H9 (cell line): ENCODE measurements at regions not wholly inside any gene's neighbourhood (a gene's known extent, or its start where the extent isn't known, plus 50 kb on each side); places are given as distances from the start of the nearest gene placed in this dataset.

Experiments
- DNase-seq: peaks from one replicate; pipeline ENCODE4 v3.0.0-alpha.2; 2017
- H2AFZ ChIP-seq: one replicate; pipeline ENCODE4 v1.6.1; 2013; ENCODE audit warnings: mild to moderate bottlenecking, low read length, control low read depth, moderate library complexity
- H2AK5ac ChIP-seq: 2 replicates; pipeline ENCODE4 v1.6.1; 2013; ENCODE audit warnings: low read length, control low read depth, mixed read lengths; ENCODE audit not compliant: insufficient read length
- H2BK120ac ChIP-seq: one replicate; pipeline ENCODE4 v1.6.1; 2013; ENCODE audit warnings: low read depth, mild to moderate bottlenecking, low read length, control low read depth, inconsistent platforms; ENCODE audit not compliant: poor library complexity, severe bottlenecking
- H2BK12ac ChIP-seq: 2 replicates; pipeline ENCODE4 v1.6.1; 2013; ENCODE audit warnings: low read length, control low read depth, mixed read lengths, low read depth; ENCODE audit not compliant: insufficient read length
- H2BK15ac ChIP-seq: 2 replicates; pipeline ENCODE4 v1.6.1; 2013; ENCODE audit warnings: low read depth, low read length, control low read depth
- H2BK20ac ChIP-seq: one replicate; pipeline ENCODE4 v1.6.1; 2013; ENCODE audit warnings: low read depth, mild to moderate bottlenecking, low read length, control low read depth, inconsistent platforms; ENCODE audit not compliant: poor library complexity, severe bottlenecking
- H2BK5ac ChIP-seq: 2 replicates; pipeline ENCODE4 v1.6.1; 2013; ENCODE audit warnings: low read length, control low read depth, mixed read lengths; ENCODE audit not compliant: insufficient read length
- H3K14ac ChIP-seq: 2 replicates; pipeline ENCODE4 v1.6.1; 2013; ENCODE audit warnings: low read length, control low read depth; ENCODE audit not compliant: insufficient read depth
- H3K18ac ChIP-seq: 2 replicates; pipeline ENCODE4 v1.6.1; 2013; ENCODE audit warnings: low read depth, mild to moderate bottlenecking, mixed read lengths, low read length, control low read depth; ENCODE audit not compliant: insufficient read length
- H3K23ac ChIP-seq: 2 replicates; pipeline ENCODE4 v1.6.1; 2013; ENCODE audit warnings: low read length, control low read depth, mixed read lengths, low read depth; ENCODE audit not compliant: insufficient read length
- H3K23me2 ChIP-seq: 2 replicates; pipeline ENCODE4 v1.6.1; 2013; ENCODE audit warnings: low read depth, mild to moderate bottlenecking, mixed read lengths, low read length, control low read depth; ENCODE audit not compliant: insufficient read length, poor library complexity, severe bottlenecking
- H3K27ac ChIP-seq: 2 replicates; pipeline ENCODE4 v1.5.1; 2013; ENCODE audit warnings: low read length, control low read depth, mixed read lengths, low read depth; ENCODE audit not compliant: insufficient read length
- H3K27me3 ChIP-seq: 2 replicates; pipeline ENCODE4 v1.6.1; 2013; ENCODE audit warnings: low read length, control low read depth, inconsistent platforms; ENCODE audit not compliant: insufficient read depth
- H3K4ac ChIP-seq: 2 replicates; pipeline ENCODE4 v1.6.1; 2013; ENCODE audit warnings: low read depth, mild to moderate bottlenecking, control low read depth, inconsistent platforms, low read length, moderate library complexity
- H3K4me1 ChIP-seq: 2 replicates; pipeline ENCODE4 v1.6.1; 2013; ENCODE audit warnings: low read length, control low read depth, inconsistent platforms; ENCODE audit not compliant: insufficient read depth
- H3K4me2 ChIP-seq: 2 replicates; pipeline ENCODE4 v1.6.1; 2013; ENCODE audit warnings: low read length, control low read depth, mixed read lengths; ENCODE audit not compliant: insufficient read length, insufficient read depth
- H3K56ac ChIP-seq: 2 replicates; pipeline ENCODE4 v1.6.1; 2013; ENCODE audit warnings: low read depth, mild to moderate bottlenecking, mixed read lengths, low read length, control low read depth; ENCODE audit not compliant: insufficient read length
- H3K79me1 ChIP-seq: 2 replicates; pipeline ENCODE4 v1.6.1; 2013; ENCODE audit warnings: low read depth, mild to moderate bottlenecking, moderate library complexity, low read length, control low read depth, inconsistent platforms; ENCODE audit not compliant: insufficient read depth, poor library complexity, severe bottlenecking
- H3K79me2 ChIP-seq: 2 replicates; pipeline ENCODE4 v1.6.1; 2013; ENCODE audit warnings: low read length, control low read depth, inconsistent platforms; ENCODE audit not compliant: insufficient read depth
- H3K9ac ChIP-seq: 2 replicates; pipeline ENCODE4 v1.6.1; 2013; ENCODE audit warnings: low read length, control low read depth, mixed read lengths; ENCODE audit not compliant: insufficient read length; ENCODE audit errors: extremely low read depth
- H3K9me3 ChIP-seq: one replicate; pipeline ENCODE4 v1.6.1; 2013; ENCODE audit warnings: low read depth, low read length, inconsistent platforms; ENCODE audit not compliant: control insufficient read depth
- H3T11ph ChIP-seq: one replicate; pipeline ENCODE4 v1.6.1; 2013; ENCODE audit warnings: mild to moderate bottlenecking, low read length, control low read depth, inconsistent platforms
- H4K20me1 ChIP-seq: one replicate; pipeline ENCODE4 v1.6.1; 2013; ENCODE audit not compliant: control insufficient read depth, insufficient read length, insufficient read depth
- H4K5ac ChIP-seq: 2 replicates; pipeline ENCODE4 v1.6.1; 2013; ENCODE audit warnings: low read depth, mild to moderate bottlenecking, mixed read lengths, low read length, control low read depth; ENCODE audit not compliant: insufficient read length
- H4K8ac ChIP-seq: replicated peaks from 2 replicates; pipeline ENCODE4 v1.6.1; 2013; ENCODE audit warnings: low read length, control low read depth, mixed read lengths, low read depth; ENCODE audit not compliant: insufficient read length
- H4K91ac ChIP-seq: 2 replicates; pipeline ENCODE4 v1.6.1; 2013; ENCODE audit warnings: low read depth, mild to moderate bottlenecking, moderate library complexity, mixed read lengths, low read length, control low read depth; ENCODE audit not compliant: insufficient read length
- H3K27ac Mint-ChIP-seq, 3 experiments: 2 replicates in 2 of 3; 3 replicates in 1 of 3; pipeline ENCODE4 v1.8.0; 2020 to 2021; ENCODE audit warnings: mixed read lengths in 3 of 3, mild to moderate bottlenecking in 1 of 3, moderate library complexity in 1 of 3
- H3K27me3 Mint-ChIP-seq: 2 replicates; pipeline ENCODE4 v1.8.0; 2021; ENCODE audit warnings: low read depth, mild to moderate bottlenecking, moderate library complexity, mixed read lengths
- H3K36me3 Mint-ChIP-seq, 3 experiments: 2 replicates in 2 of 3; 3 replicates in 1 of 3; pipeline ENCODE4 v1.8.0; 2020 to 2021; ENCODE audit warnings: low read depth in 3 of 3, mixed read lengths in 3 of 3; ENCODE audit not compliant: insufficient read depth in 1 of 3
- H3K4me1 Mint-ChIP-seq, 2 experiments: 2 replicates each; pipeline ENCODE4 v1.8.0; 2020; ENCODE audit warnings: mixed read lengths in 2 of 2
- H3K4me3 Mint-ChIP-seq, 2 experiments: 2 replicates in 1 of 2; 3 replicates in 1 of 2; pipeline ENCODE4 v1.8.0; 2020 to 2021; ENCODE audit warnings: mild to moderate bottlenecking in 2 of 2, mixed read lengths in 2 of 2, moderate library complexity in 1 of 2
- H3K9me3 Mint-ChIP-seq, 2 experiments: 2 replicates in 1 of 2; 3 replicates in 1 of 2; pipeline ENCODE4 v1.8.0; 2020; ENCODE audit warnings: mild to moderate bottlenecking in 2 of 2, mixed read lengths in 2 of 2, moderate library complexity in 1 of 2
- WGBS: extraction: QIAGEN DNeasy Blood & Tissue Kit; methylation state at CpG from one replicate; pipeline ENCODE4 v1.1.7; 2013; ENCODE audit warnings: missing lambda C conversion rate, low lambda C conversion rate, mixed read lengths; ENCODE audit not compliant: insufficient read length; ENCODE audit errors: extremely low coverage; 5-methylcytosine and 5-hydroxymethylcytosine counted together
- TF ChIP-seq, protein P1 (sequence below): fragments of 200-600 bp; sonication (generic); conservative IDR thresholded peaks from 3 replicates; pipeline ENCODE4 v1.8.0; 2021; ENCODE audit warnings: antibody characterized with exemption, mild to moderate bottlenecking

DNA sequence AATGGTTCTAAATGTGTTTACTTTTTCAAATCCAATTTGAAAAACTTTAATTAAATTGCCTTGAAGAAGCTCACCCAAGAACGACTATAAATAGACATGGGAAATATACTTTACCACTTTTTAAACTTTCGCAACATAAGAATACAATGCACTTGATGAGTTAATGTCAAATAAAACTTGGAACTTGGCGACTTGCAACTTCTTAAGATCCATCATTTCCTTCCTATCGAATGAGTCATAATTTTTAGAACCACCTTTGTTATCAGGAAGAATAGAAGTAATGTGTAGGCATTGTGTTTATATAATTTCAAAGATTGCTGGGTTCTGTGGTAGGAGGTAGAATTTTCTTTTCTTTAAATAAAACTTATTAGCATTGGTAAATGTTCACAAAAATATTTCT, 1417.4 kb upstream of the FLRT2 start:
- Histone ChIP-seq H4K8ac (no peak overlapping the region), H3K14ac (no peak overlapping the region), H3K4ac (no peak overlapping the region), H3K79me1 (no peaks in the 10 kb centered on the region), H4K91ac (no peak overlapping the region), H3K4me1 (no peaks in the 10 kb centered on the region), H2BK15ac (no peak overlapping the region), H3K9ac (no peak overlapping the region), H3T11ph (no peak overlapping the region), H3K23ac (no peak overlapping the region), H4K5ac (no peak overlapping the region), H2AFZ (no peak overlapping the region), H3K27me3 (no peaks in the 10 kb centered on the region), H3K27ac (no peak overlapping the region), H2AK5ac (no peak overlapping the region), H2BK12ac (no peak overlapping the region), H2BK20ac (no peak overlapping the region), H3K4me2 (no peak overlapping the region), H2BK120ac (no peak overlapping the region), H3K9me3 (no peaks in the 10 kb centered on the region), H3K79me2 (no peaks in the 10 kb centered on the region), H4K20me1 (no peaks in the 10 kb centered on the region), H3K23me2 (no peaks in the 10 kb centered on the region), H3K18ac (no peak overlapping the region), H2BK5ac (no peak overlapping the region), H3K56ac (no peak overlapping the region)
- H3K27ac Mint-ChIP-seq = no peak overlapping the region
- H3K4me3 Mint-ChIP-seq = no peak overlapping the region
- peaks cover 0 to 2% (median 2%) of the 10 kb centered on the region in 3 experiments; a peak in 3 of 7 replicates for H3K36me3 Mint-ChIP-seq
- H3K27me3 Mint-ChIP-seq = no peaks in the 10 kb centered on the region
- no peak for DNase-seq
- H3K4me1 Mint-ChIP-seq = no peaks in the 10 kb centered on the region
- no CpG with 5 or more reads among the region's 4 CpGs for WGBS
- H3K9me3 Mint-ChIP-seq = peaks cover 2 to 3% of the 10 kb centered on the region in 2 experiments; a peak in 3 of 5 replicates
- TF ChIP-seq, protein P1, sequence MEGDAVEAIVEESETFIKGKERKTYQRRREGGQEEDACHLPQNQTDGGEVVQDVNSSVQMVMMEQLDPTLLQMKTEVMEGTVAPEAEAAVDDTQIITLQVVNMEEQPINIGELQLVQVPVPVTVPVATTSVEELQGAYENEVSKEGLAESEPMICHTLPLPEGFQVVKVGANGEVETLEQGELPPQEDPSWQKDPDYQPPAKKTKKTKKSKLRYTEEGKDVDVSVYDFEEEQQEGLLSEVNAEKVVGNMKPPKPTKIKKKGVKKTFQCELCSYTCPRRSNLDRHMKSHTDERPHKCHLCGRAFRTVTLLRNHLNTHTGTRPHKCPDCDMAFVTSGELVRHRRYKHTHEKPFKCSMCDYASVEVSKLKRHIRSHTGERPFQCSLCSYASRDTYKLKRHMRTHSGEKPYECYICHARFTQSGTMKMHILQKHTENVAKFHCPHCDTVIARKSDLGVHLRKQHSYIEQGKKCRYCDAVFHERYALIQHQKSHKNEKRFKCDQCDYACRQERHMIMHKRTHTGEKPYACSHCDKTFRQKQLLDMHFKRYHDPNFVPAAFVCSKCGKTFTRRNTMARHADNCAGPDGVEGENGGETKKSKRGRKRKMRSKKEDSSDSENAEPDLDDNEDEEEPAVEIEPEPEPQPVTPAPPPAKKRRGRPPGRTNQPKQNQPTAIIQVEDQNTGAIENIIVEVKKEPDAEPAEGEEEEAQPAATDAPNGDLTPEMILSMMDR = no peak
